Brain microvascular endothelial cell (primary cell): ENCODE measurements at regions not wholly inside any gene's neighbourhood (a gene's known extent, or its start where the extent isn't known, plus 50 kb on each side); places are given as distances from the start of the nearest gene placed in this dataset.
A peak's percentile ranks its signal among the peaks of the same experiment; 100 is the strongest.
"Not testable (repeated sequence)": the region's sequence is repeated elsewhere in the genome, so short reads cannot be mapped to it uniquely, and the experiment has no call there.

Experiments used
- DNase-seq: peaks from one replicate; pipeline ENCODE4 v3.0.0-alpha.2; 2020
- H3K27ac ChIP-seq: fragments of 250-450 bp; sonication (Bioruptor Pico); 2 replicates; pipeline ENCODE4 v1.5.1; 2020; ENCODE audit warnings: mild to moderate bottlenecking, moderate library complexity
- H3K27me3 ChIP-seq: fragments of 250-450 bp; sonication (Bioruptor Pico); replicated peaks from 2 replicates; pipeline ENCODE4 v1.5.1; 2020; ENCODE audit warnings: mild to moderate bottlenecking
- H3K36me3 ChIP-seq: fragments of 250-450 bp; sonication (Bioruptor Pico); replicated peaks from 2 replicates; pipeline ENCODE4 v1.5.1; 2020; ENCODE audit warnings: mild to moderate bottlenecking
- H3K4me3 ChIP-seq: 2 replicates; pipeline ENCODE4 v1.5.1; 2011; ENCODE audit warnings: low read depth, mild to moderate bottlenecking, control low read depth, low read length, moderate library complexity
- CTCF ChIP-seq: IDR thresholded peaks from 2 replicates; pipeline ENCODE4 v1.5.1; 2011; ENCODE audit warnings: low read depth, mild to moderate bottlenecking, moderate library complexity, low read length, control low read depth, inconsistent platforms; ENCODE audit errors: missing control alignments
- in situ Hi-C: cut with HindIII; loops from 2 replicates; pipeline ENCODE4 v1.10.0; 2017; ENCODE audit warnings: low sequenced_read_pairs, low pct_ligation_motif_present

DNA sequence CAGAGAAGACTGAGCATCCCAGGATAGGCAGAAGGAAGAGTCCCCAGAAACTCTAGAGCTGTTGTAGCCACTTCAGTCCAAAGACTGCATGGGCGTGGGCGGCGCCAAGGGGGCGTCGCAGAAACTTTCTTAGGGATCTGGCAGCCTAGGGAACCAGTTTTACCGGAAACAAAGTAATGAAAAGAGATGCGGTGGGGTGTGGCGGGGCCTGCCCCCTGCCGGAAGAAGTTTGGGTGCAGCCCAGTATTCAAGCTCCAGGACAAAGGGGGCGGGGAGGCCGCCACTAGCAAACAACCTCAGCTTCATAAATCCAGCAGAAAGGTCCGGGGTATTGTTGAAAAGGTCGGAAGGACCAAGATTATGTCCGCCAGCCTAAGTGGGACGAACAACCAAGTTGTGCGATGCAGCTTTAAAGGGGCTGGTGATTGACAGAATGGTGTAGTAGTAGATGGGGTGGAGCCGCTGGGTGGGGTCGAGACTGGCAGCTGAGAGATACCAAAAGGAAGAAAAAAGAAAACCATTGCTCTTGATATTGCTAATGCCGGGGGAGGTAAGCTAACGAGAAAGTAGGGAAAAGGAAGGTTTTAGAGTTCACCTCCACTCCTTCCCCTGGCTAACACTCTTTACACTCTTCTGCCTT lies 190.5 kb downstream of the RRAGB start:
- peak; percentile 23 for TF ChIP-seq CTCF
- in situ Hi-C loops, result no loop called here
- Histone ChIP-seq H3K27me3 (no peaks in the 10 kb centered on the region), H3K4me3 (peak overlapping the region; percentile 39), H3K36me3 (no peaks in the 10 kb centered on the region), H3K27ac (no peak overlapping the region)
- peak; percentile 0 for DNase-seq

GRCh38 chrX:55908661-55909212 lies 191.2 kb downstream of the RRAGB start:
- TF ChIP-seq CTCF, result no peak
- Histone ChIP-seq H3K4me3 (peak overlapping the region; percentile 39), H3K27me3 (no peaks in the 10 kb centered on the region), H3K27ac (no peak overlapping the region), H3K36me3 (no peaks in the 10 kb centered on the region)
- no peak for DNase-seq
- in situ Hi-C loops, result no loop called here

DNA sequence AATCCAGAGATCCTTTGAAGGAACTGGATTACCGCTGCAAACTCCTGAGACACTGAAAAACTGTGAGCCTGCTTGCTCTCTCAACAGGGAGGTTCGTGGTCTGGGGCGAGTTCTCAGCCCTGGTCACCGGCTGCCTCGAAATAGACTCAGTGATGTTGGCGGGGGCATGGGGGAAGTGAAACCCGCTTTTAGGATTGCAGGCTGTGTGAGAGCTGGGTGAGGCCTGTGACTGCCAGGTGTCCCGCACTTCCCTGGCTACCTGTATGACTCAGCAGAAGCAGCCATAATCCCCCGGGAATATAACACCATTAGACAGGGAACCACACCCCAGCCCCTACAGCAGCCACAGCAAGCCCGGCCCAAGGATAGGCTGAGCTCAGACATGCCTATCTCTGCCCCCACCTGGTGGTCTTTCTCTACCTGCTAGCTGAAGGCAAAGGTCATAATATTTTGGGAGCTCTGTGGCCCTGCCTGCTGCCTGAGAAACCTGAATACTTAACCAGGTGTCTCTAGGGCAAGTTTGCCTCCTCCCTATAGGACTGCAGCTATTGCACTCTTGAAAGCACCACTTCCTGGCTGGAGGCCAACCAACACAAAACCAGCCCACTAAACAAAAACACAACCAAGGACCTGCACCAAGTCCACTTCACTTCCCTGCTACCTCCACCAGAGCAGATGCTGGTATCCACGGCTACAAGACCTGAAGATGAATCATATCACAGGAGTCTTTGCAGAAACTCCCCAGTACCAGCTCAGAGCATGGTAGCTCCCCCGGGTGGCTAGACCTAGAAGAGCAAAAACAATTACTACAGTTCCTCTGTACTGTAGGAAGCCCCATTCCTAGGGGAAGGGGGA lies 202.0 kb downstream of the RRAGB start:
- no peak overlapping the region for H3K4me3 ChIP-seq
- no peak for TF ChIP-seq CTCF
- in situ Hi-C loops, result no loop called here
- no peaks in the 10 kb centered on the region for H3K27me3 ChIP-seq
- H3K36me3 ChIP-seq, result no peaks in the 10 kb centered on the region
- DNase-seq, result no peak
- H3K27ac ChIP-seq, result no peak overlapping the region

DNA sequence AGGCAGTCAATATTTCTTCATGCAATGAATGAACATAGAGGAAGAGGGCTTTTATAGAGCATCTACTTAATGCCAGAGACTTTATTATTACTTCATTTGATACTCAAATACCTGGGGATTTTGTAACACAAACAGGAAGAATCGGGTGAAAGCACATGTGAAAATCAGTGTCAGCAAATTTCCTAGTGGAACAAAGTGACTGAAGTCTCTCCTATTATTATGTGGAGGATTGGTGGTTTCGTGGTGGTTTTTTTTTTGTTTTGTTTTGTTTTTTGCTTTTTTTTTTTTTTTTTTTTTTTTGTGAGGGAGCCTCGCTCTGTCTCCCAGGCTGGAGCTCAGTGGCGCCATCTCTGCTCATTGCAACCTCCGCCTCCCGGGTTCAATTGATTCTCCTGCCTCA lies 207.0 kb downstream of the RRAGB start:
- DNase-seq, result no peak
- H3K4me3 ChIP-seq, result no peak overlapping the region
- no peak overlapping the region for H3K27ac ChIP-seq
- H3K27me3 ChIP-seq, result no peaks in the 10 kb centered on the region
- in situ Hi-C loops, result no loop called here
- H3K36me3 ChIP-seq, result no peaks in the 10 kb centered on the region
- no peak for TF ChIP-seq CTCF

- H3K4me3 ChIP-seq, H3K27ac ChIP-seq, in situ Hi-C loops, H3K36me3 ChIP-seq, H3K27me3 ChIP-seq, DNase-seq: not testable (repeated sequence)
Measured at GRCh38 chrX:55928529-55928928, 211.0 kb downstream of the RRAGB start.
